Right atrium auricular region (tissue), 2 donors: ENCODE measurements at regions not wholly inside any gene's neighbourhood (a gene's known extent, or its start where the extent isn't known, plus 50 kb on each side); places are given as distances from the start of the nearest gene placed in this dataset.
A peak's percentile ranks its signal among the peaks of the same experiment; 100 is the strongest.

Source experiments
- DNase-seq: peaks from one replicate; pipeline ENCODE4 v3.0.0-alpha.2; 2019; ENCODE audit warnings: low spot score
- H3K27ac ChIP-seq, 2 donors: fragments of 200-600 bp; sonication (generic); 1 replicate in 1 of 2; 2 replicates in 1 of 2; pipeline ENCODE4 v1.5.1; 2016 to 2019
- H3K27me3 ChIP-seq, 2 donors: fragments of 200-600 bp; sonication (generic); one replicate each; pipeline versions ENCODE4 v1.5.1 to v1.6.0; 2017 to 2019
- H3K36me3 ChIP-seq: fragments of 200-600 bp; sonication (generic); one replicate; pipeline ENCODE4 v1.5.1; 2016
- H3K4me1 ChIP-seq, 2 donors: fragments of 200-600 bp; sonication (generic); one replicate each; pipeline versions ENCODE4 v1.5.1 to v1.6.0; 2017 to 2019
- H3K4me3 ChIP-seq, 2 donors: fragments of 200-600 bp; sonication (generic); 1 replicate in 1 of 2; 2 replicates in 1 of 2; pipeline ENCODE4 v1.5.1; 2017 to 2019; ENCODE audit warnings: mild to moderate bottlenecking in 1 of 2, moderate library complexity in 1 of 2
- H3K9me3 ChIP-seq, 2 donors: fragments of 200-600 bp; sonication (generic); one replicate each; pipeline ENCODE4 v1.5.1; 2019
- CTCF ChIP-seq, 2 donors: fragments of 200-600 bp; sonication (generic); IDR thresholded peaks; one replicate each; pipeline ENCODE4 v1.5.1; 2019; ENCODE audit warnings: antibody characterized with exemption in 2 of 2

- H3K4me3 ChIP-seq: no peak overlapping the region
- H3K9me3 ChIP-seq: peaks cover 0 to 7% of the 10 kb centered on the region in 2 donors
- no peak for TF ChIP-seq CTCF (IDR thresholded peaks at IDR 0.05)
- no peaks in the 10 kb centered on the region for H3K27me3 ChIP-seq
- H3K27ac ChIP-seq: no peak overlapping the region
- H3K4me1 ChIP-seq: no peaks in the 10 kb centered on the region
- no peak for DNase-seq
- H3K36me3 ChIP-seq: no peaks in the 10 kb centered on the region
Observed at GRCh38 chr16:16989368-16989767, 481.4 kb downstream of the XYLT1 start.

- Histone ChIP-seq H3K27me3 (no peaks in the 10 kb centered on the region), H3K36me3 (no peaks in the 10 kb centered on the region), H3K9me3 (no peaks in the 10 kb centered on the region), H3K27ac (no peak overlapping the region), H3K4me1 (no peaks in the 10 kb centered on the region), H3K4me3 (no peak overlapping the region)
- no peak for TF ChIP-seq CTCF (IDR thresholded peaks at IDR 0.05)
- DNase-seq: no peak
Observed at GRCh38 chr16:16991711-16992110, 479.0 kb downstream of the XYLT1 start.

GRCh38 chr16:16992975-16993765 is 477.6 kb downstream of the XYLT1 start:
- H3K4me1 ChIP-seq: no peaks in the 10 kb centered on the region
- H3K27ac ChIP-seq: no peak overlapping the region
- no peaks in the 10 kb centered on the region for H3K9me3 ChIP-seq
- no peak for TF ChIP-seq CTCF (IDR thresholded peaks at IDR 0.05)
- H3K36me3 ChIP-seq: no peaks in the 10 kb centered on the region
- H3K4me3 ChIP-seq: no peak overlapping the region
- no peak for DNase-seq
- H3K27me3 ChIP-seq: no peaks in the 10 kb centered on the region

- no peak for DNase-seq
- Histone ChIP-seq H3K4me3 (no peak overlapping the region), H3K27ac (no peak overlapping the region), H3K27me3 (no peaks in the 10 kb centered on the region), H3K9me3 (no peaks in the 10 kb centered on the region), H3K36me3 (no peaks in the 10 kb centered on the region), H3K4me1 (no peaks in the 10 kb centered on the region)
- TF ChIP-seq CTCF (IDR thresholded peaks at IDR 0.05): no peak
Observed at GRCh38 chr16:16994831-16995230, 475.9 kb downstream of the XYLT1 start.

- Histone ChIP-seq H3K4me1 (no peaks in the 10 kb centered on the region), H3K27me3 (no peaks in the 10 kb centered on the region), H3K36me3 (no peaks in the 10 kb centered on the region), H3K4me3 (no peak overlapping the region), H3K9me3 (no peaks in the 10 kb centered on the region), H3K27ac (no peak overlapping the region)
- no peak for DNase-seq
- peak in 1 of 2 donors; percentile 24 for TF ChIP-seq CTCF (IDR thresholded peaks at IDR 0.05)
Observed at GRCh38 chr16:16996827-16997226, 473.9 kb downstream of the XYLT1 start.

- DNase-seq: no peak
- Histone ChIP-seq H3K36me3 (no peaks in the 10 kb centered on the region), H3K27ac (no peak overlapping the region), H3K27me3 (no peaks in the 10 kb centered on the region), H3K4me3 (no peak overlapping the region), H3K9me3 (no peaks in the 10 kb centered on the region), H3K4me1 (no peaks in the 10 kb centered on the region)
- no peak for TF ChIP-seq CTCF (IDR thresholded peaks at IDR 0.05)
Observed at GRCh38 chr16:16997349-16997748, 473.4 kb downstream of the XYLT1 start.
